ENCODE measurements at regions not wholly inside any gene's neighbourhood (a gene's known extent, or its start where the extent isn't known, plus 50 kb on each side); places are given as distances from the start of the nearest gene placed in this dataset.
"Not testable (repeated sequence)": the region's sequence is repeated elsewhere in the genome, so short reads cannot be mapped to it uniquely, and the experiment has no call there.

GRCh38 chr2:89850481-89850880, 1159.0 kb downstream of the RPIA start:
- Histone ChIP-seq H3K27ac (ENCODE audit: low read depth, low read length) (no peak overlapping the region), H3K27me3 (ENCODE audit: control insufficient read depth, insufficient read depth, low read length, poor library complexity, severe bottlenecking) (no peaks in the 10 kb centered on the region), H3K36me3 (ENCODE audit: control insufficient read depth, insufficient read depth, low read length) (no peaks in the 10 kb centered on the region), H3K4me1 (ENCODE audit: control insufficient read depth, insufficient read depth, low read length) (no peaks in the 10 kb centered on the region), H3K9me3 (ENCODE audit: control insufficient read depth, low read length) (peaks cover 57% of the 10 kb centered on the region), H3K4me3 (ENCODE audit: low read length) (no peak overlapping the region), H3K9ac (ENCODE audit: extremely low read depth, low read length, poor library complexity, severe bottlenecking) (no peak overlapping the region)
- no peak for TF ChIP-seq CTCF (conservative IDR thresholded peaks at IDR 0.05)
- no peak overlapping the region for H3K4me3 Mint-ChIP-seq
- no peak for DNase-seq
- no peak overlapping the region for H3K27ac Mint-ChIP-seq
- H3K27me3 Mint-ChIP-seq (ENCODE audit: insufficient read depth), result no peaks in the 10 kb centered on the region
- 74% methylated on average over 3 of the region's 3 CpGs; no CpG with 5 or more reads in 1 of the 2 experiments for WGBS, 2 experiments (ENCODE audit: insufficient coverage in 1 of 2, insufficient read length in 1 of 2)
- no peaks in the 10 kb centered on the region for H3K4me1 Mint-ChIP-seq
- peaks cover 60% of the 10 kb centered on the region for H3K9me3 Mint-ChIP-seq
- no peaks in the 10 kb centered on the region for H3K36me3 Mint-ChIP-seq (ENCODE audit: low read depth)

- Histone ChIP-seq H3K27me3 (ENCODE audit: control insufficient read depth, insufficient read depth, low read length, poor library complexity, severe bottlenecking) (no peaks in the 10 kb centered on the region), H3K9me3 (ENCODE audit: control insufficient read depth, low read length) (peaks cover 52% of the 10 kb centered on the region), H3K36me3 (ENCODE audit: control insufficient read depth, insufficient read depth, low read length) (no peaks in the 10 kb centered on the region), H3K4me3 (ENCODE audit: low read length) (no peak overlapping the region), H3K9ac (ENCODE audit: extremely low read depth, low read length, poor library complexity, severe bottlenecking) (no peak overlapping the region), H3K4me1 (ENCODE audit: control insufficient read depth, insufficient read depth, low read length) (no peaks in the 10 kb centered on the region), H3K27ac (ENCODE audit: low read depth, low read length) (no peak overlapping the region)
- Mint-ChIP-seq H3K36me3 (ENCODE audit: low read depth) (no peaks in the 10 kb centered on the region), H3K9me3 (peaks cover 55% of the 10 kb centered on the region), H3K27ac (no peak overlapping the region), H3K4me1 (no peaks in the 10 kb centered on the region), H3K4me3 (no peak overlapping the region), H3K27me3 (ENCODE audit: insufficient read depth) (no peaks in the 10 kb centered on the region)
- TF ChIP-seq CTCF (conservative IDR thresholded peaks at IDR 0.05), result no peak
- no peak for DNase-seq
- WGBS, 2 experiments (ENCODE audit: insufficient coverage in 1 of 2, insufficient read length in 1 of 2), result 75 to 85% methylated on average over 4 of the region's 4 CpGs
Observed at GRCh38 chr2:89850881-89851582, 1159.6 kb downstream of the RPIA start.

- Histone ChIP-seq H3K4me3 (ENCODE audit: low read length) (no peak overlapping the region), H3K27ac (ENCODE audit: low read depth, low read length) (no peak overlapping the region), H3K27me3 (ENCODE audit: control insufficient read depth, insufficient read depth, low read length, poor library complexity, severe bottlenecking) (no peaks in the 10 kb centered on the region), H3K9me3 (ENCODE audit: control insufficient read depth, low read length) (peaks cover 47% of the 10 kb centered on the region), H3K9ac (ENCODE audit: extremely low read depth, low read length, poor library complexity, severe bottlenecking) (no peak overlapping the region), H3K4me1 (ENCODE audit: control insufficient read depth, insufficient read depth, low read length) (no peaks in the 10 kb centered on the region), H3K36me3 (ENCODE audit: control insufficient read depth, insufficient read depth, low read length) (no peaks in the 10 kb centered on the region)
- peaks cover 50% of the 10 kb centered on the region for H3K9me3 Mint-ChIP-seq
- no peaks in the 10 kb centered on the region for H3K4me1 Mint-ChIP-seq
- TF ChIP-seq CTCF (conservative IDR thresholded peaks at IDR 0.05), result no peak
- no peak overlapping the region for H3K27ac Mint-ChIP-seq
- H3K4me3 Mint-ChIP-seq, result no peak overlapping the region
- H3K36me3 Mint-ChIP-seq (ENCODE audit: low read depth), result no peaks in the 10 kb centered on the region
- 75 to 81% methylated on average over 1 of the region's 1 CpG for WGBS, 2 experiments (ENCODE audit: insufficient coverage in 1 of 2, insufficient read length in 1 of 2)
- H3K27me3 Mint-ChIP-seq (ENCODE audit: insufficient read depth), result no peaks in the 10 kb centered on the region
- no peak for DNase-seq
Observed at GRCh38 chr2:89851583-89851905, 1160.1 kb downstream of the RPIA start.

GRCh38 chr2:89853427-89853826, 1162.0 kb downstream of the RPIA start:
- not testable (repeated sequence) for H3K27ac Mint-ChIP-seq; H3K9ac ChIP-seq (ENCODE audit: extremely low read depth, low read length, poor library complexity, severe bottlenecking); H3K36me3 Mint-ChIP-seq (ENCODE audit: low read depth); H3K27me3 ChIP-seq (ENCODE audit: control insufficient read depth, insufficient read depth, low read length, poor library complexity, severe bottlenecking); H3K4me3 Mint-ChIP-seq; H3K27me3 Mint-ChIP-seq (ENCODE audit: insufficient read depth); H3K4me3 ChIP-seq (ENCODE audit: low read length); H3K36me3 ChIP-seq (ENCODE audit: control insufficient read depth, insufficient read depth, low read length); H3K27ac ChIP-seq (ENCODE audit: low read depth, low read length); H3K4me1 Mint-ChIP-seq; DNase-seq; H3K4me1 ChIP-seq (ENCODE audit: control insufficient read depth, insufficient read depth, low read length)
- peaks cover 34% of the 10 kb centered on the region for H3K9me3 Mint-ChIP-seq
- WGBS, 2 experiments (ENCODE audit: insufficient coverage in 1 of 2, insufficient read length in 1 of 2), result no CpG with 5 or more reads among the region's 1 CpG
- peaks cover 31% of the 10 kb centered on the region for H3K9me3 ChIP-seq (ENCODE audit: control insufficient read depth, low read length)

- not testable (repeated sequence) for H3K27me3 Mint-ChIP-seq (ENCODE audit: insufficient read depth); H3K4me1 Mint-ChIP-seq; DNase-seq; H3K27ac ChIP-seq (ENCODE audit: low read depth, low read length); H3K4me1 ChIP-seq (ENCODE audit: control insufficient read depth, insufficient read depth, low read length); H3K4me3 Mint-ChIP-seq; H3K4me3 ChIP-seq (ENCODE audit: low read length); H3K36me3 ChIP-seq (ENCODE audit: control insufficient read depth, insufficient read depth, low read length); H3K36me3 Mint-ChIP-seq (ENCODE audit: low read depth); H3K27ac Mint-ChIP-seq; H3K9me3 ChIP-seq (ENCODE audit: control insufficient read depth, low read length); H3K9ac ChIP-seq (ENCODE audit: extremely low read depth, low read length, poor library complexity, severe bottlenecking); H3K27me3 ChIP-seq (ENCODE audit: control insufficient read depth, insufficient read depth, low read length, poor library complexity, severe bottlenecking)
- peaks cover 12% of the 10 kb centered on the region for H3K9me3 Mint-ChIP-seq
- no CpG with 5 or more reads among the region's 2 CpGs for WGBS, 2 experiments (ENCODE audit: insufficient coverage in 1 of 2, insufficient read length in 1 of 2)
Observed at GRCh38 chr2:89855752-89856151, 1164.3 kb downstream of the RPIA start.
